SU-DHL-6 (cell line): ENCODE measurements at regions not wholly inside any gene's neighbourhood (a gene's known extent, or its start where the extent isn't known, plus 50 kb on each side); places are given as distances from the start of the nearest gene placed in this dataset.
"Not testable (repeated sequence)": the region's sequence is repeated elsewhere in the genome, so short reads cannot be mapped to it uniquely, and the experiment has no call there.

ENCODE experiments used
- H2AFZ ChIP-seq: fragments of 200-600 bp; sonication (generic); 2 replicates; pipeline ENCODE4 v1.6.1; 2014; ENCODE audit warnings: low read depth, mild to moderate bottlenecking, moderate library complexity, mixed read lengths, antibody characterized with exemption, low read length; ENCODE audit not compliant: severe bottlenecking
- H3F3A ChIP-seq: fragments of 200-600 bp; shearing (Covaris generic); 2 replicates; pipeline ENCODE4 v1.6.0; 2016; ENCODE audit warnings: antibody characterized with exemption, mild to moderate bottlenecking; ENCODE audit not compliant: insufficient read depth
- H3K27ac ChIP-seq: fragments of 200-600 bp; sonication (generic); 2 replicates; pipeline ENCODE4 v1.5.1; 2016; ENCODE audit warnings: low read depth, mild to moderate bottlenecking, low read length, moderate library complexity, mixed read lengths
- H3K27me3 ChIP-seq: fragments of 200-600 bp; sonication (generic), shearing (Covaris generic); 2 replicates; pipeline ENCODE4 v1.6.0; 2014; ENCODE audit warnings: mild to moderate bottlenecking, low read length
- H3K36me3 ChIP-seq: fragments of 200-600 bp; sonication (generic); 2 replicates; pipeline ENCODE4 v1.6.1; 2014; ENCODE audit warnings: mild to moderate bottlenecking, low read length, mixed read lengths
- H3K4me2 ChIP-seq: fragments of 300-600, 200-600 bp; shearing (Covaris generic), sonication (generic); 2 replicates; pipeline ENCODE4 v1.6.0; 2014; ENCODE audit warnings: low read length, low read depth, mild to moderate bottlenecking; ENCODE audit not compliant: poor library complexity, severe bottlenecking
- H3K4me3 ChIP-seq: fragments of 200-600 bp; sonication (generic); 2 replicates; pipeline ENCODE4 v1.5.1; 2014; ENCODE audit warnings: antibody characterized with exemption, low read length, mild to moderate bottlenecking, mixed read lengths; ENCODE audit not compliant: insufficient read depth, poor library complexity, severe bottlenecking
- H3K79me2 ChIP-seq: fragments of 200-600 bp; sonication (generic); 2 replicates; pipeline ENCODE4 v1.6.1; 2014; ENCODE audit warnings: mild to moderate bottlenecking, low read length, moderate library complexity; ENCODE audit not compliant: insufficient read depth
- H3K9ac ChIP-seq: fragments of 200-600 bp; sonication (generic); 2 replicates; pipeline ENCODE4 v1.7.0; 2014; ENCODE audit warnings: mild to moderate bottlenecking, low read length
- H3K9me2 ChIP-seq: fragments of 200-600 bp; sonication (generic); replicated peaks from 2 replicates; pipeline ENCODE4 v1.6.1; 2014; ENCODE audit warnings: low read length; ENCODE audit not compliant: insufficient read depth
- H3K9me3 ChIP-seq: fragments of 200-600 bp; sonication (generic); 2 replicates; pipeline ENCODE4 v1.6.1; 2014; ENCODE audit warnings: low read length, mixed read lengths; ENCODE audit not compliant: insufficient read depth
- H4K20me1 ChIP-seq: fragments of 200-600 bp; sonication (generic); 2 replicates; pipeline ENCODE4 v1.6.1; 2014; ENCODE audit warnings: low read depth, mild to moderate bottlenecking, antibody characterized with exemption, low read length, moderate library complexity, mixed read lengths

- not testable (repeated sequence) for H3K79me2 ChIP-seq, H4K20me1 ChIP-seq, H3K27ac ChIP-seq, H3F3A ChIP-seq, H3K9me3 ChIP-seq, H3K4me2 ChIP-seq, H3K4me3 ChIP-seq, H2AFZ ChIP-seq, H3K36me3 ChIP-seq, H3K9ac ChIP-seq, H3K27me3 ChIP-seq, H3K9me2 ChIP-seq
Observed at GRCh38 chr21:13985865-13986863, 224.6 kb downstream of the LIPI start.

GRCh38 chr21:13985137-13985864 lies 225.5 kb downstream of the LIPI start:
- not testable (repeated sequence) for H3K9me2 ChIP-seq, H3K4me2 ChIP-seq, H2AFZ ChIP-seq, H3K27me3 ChIP-seq, H3K79me2 ChIP-seq, H4K20me1 ChIP-seq, H3K27ac ChIP-seq, H3K4me3 ChIP-seq, H3F3A ChIP-seq, H3K9ac ChIP-seq, H3K36me3 ChIP-seq, H3K9me3 ChIP-seq

- H3K9me3 ChIP-seq, H3K27ac ChIP-seq, H3K9ac ChIP-seq, H2AFZ ChIP-seq, H4K20me1 ChIP-seq, H3K79me2 ChIP-seq, H3K4me2 ChIP-seq, H3K4me3 ChIP-seq, H3K27me3 ChIP-seq, H3F3A ChIP-seq, H3K36me3 ChIP-seq, H3K9me2 ChIP-seq: not testable (repeated sequence)
Observed at GRCh38 chr21:13984728-13985127, 226.0 kb downstream of the LIPI start.

- not testable (repeated sequence) for H3F3A ChIP-seq, H4K20me1 ChIP-seq, H3K4me3 ChIP-seq, H3K79me2 ChIP-seq, H3K4me2 ChIP-seq, H2AFZ ChIP-seq, H3K27ac ChIP-seq, H3K9me3 ChIP-seq, H3K27me3 ChIP-seq, H3K9ac ChIP-seq, H3K36me3 ChIP-seq, H3K9me2 ChIP-seq
Observed at GRCh38 chr21:13981176-13982087, 229.3 kb downstream of the LIPI start.

- H3K27me3 ChIP-seq, H3K79me2 ChIP-seq, H3K27ac ChIP-seq, H3K9ac ChIP-seq, H3F3A ChIP-seq, H3K9me3 ChIP-seq, H3K4me2 ChIP-seq, H3K4me3 ChIP-seq, H3K36me3 ChIP-seq, H2AFZ ChIP-seq, H3K9me2 ChIP-seq, H4K20me1 ChIP-seq: not testable (repeated sequence)
Observed at GRCh38 chr21:13980115-13980662, 230.6 kb downstream of the LIPI start.

GRCh38 chr21:13979608-13980007 lies 231.1 kb downstream of the LIPI start:
- H3K4me3 ChIP-seq, H3K4me2 ChIP-seq: not testable (repeated sequence)

GRCh38 chr21:13974582-13974981 lies 236.2 kb downstream of the LIPI start:
- H3F3A ChIP-seq, H4K20me1 ChIP-seq, H3K36me3 ChIP-seq, H3K4me2 ChIP-seq, H2AFZ ChIP-seq, H3K27ac ChIP-seq, H3K9ac ChIP-seq, H3K79me2 ChIP-seq, H3K27me3 ChIP-seq, H3K9me2 ChIP-seq, H3K9me3 ChIP-seq, H3K4me3 ChIP-seq: not testable (repeated sequence)

More at GRCh38 chr21:13979608-13980007, 231.1 kb downstream of the LIPI start:
- not testable (repeated sequence) for H3K79me2 ChIP-seq, H3K9me3 ChIP-seq, H3K36me3 ChIP-seq, H3K9me2 ChIP-seq, H4K20me1 ChIP-seq, H2AFZ ChIP-seq, H3K27ac ChIP-seq, H3K9ac ChIP-seq, H3F3A ChIP-seq, H3K27me3 ChIP-seq
